HepG2 (cell line): ENCODE measurements at regions not wholly inside any gene's neighbourhood (a gene's known extent, or its start where the extent isn't known, plus 50 kb on each side); places are given as distances from the start of the nearest gene placed in this dataset.

Source experiments
- BCL6 ChIP-seq: IDR thresholded peaks from 2 replicates; pipeline ENCODE4 v1.6.1; 2016; ENCODE audit warnings: missing genetic modification reagents, missing compliant biosample characterization
- EED ChIP-seq: sonication (generic); formaldehyde crosslinking; IDR thresholded peaks from 2 replicates; pipeline ENCODE4 v1.5.0; 2020; ENCODE audit warnings: mild to moderate bottlenecking, missing genetic modification reagents
- KLF9 ChIP-seq: IDR thresholded peaks from 2 replicates; pipeline ENCODE4 v1.6.1; 2016; ENCODE audit warnings: low read depth
- MYC ChIP-seq: sonication (generic); formaldehyde crosslinking; IDR thresholded peaks from 2 replicates; pipeline ENCODE4 v1.9.0; 2021; ENCODE audit warnings: missing genetic modification reagents, borderline replicate concordance
- SP4 ChIP-seq: sonication (generic); formaldehyde crosslinking; IDR thresholded peaks from 2 replicates; pipeline ENCODE4 v1.8.1; 2023; ENCODE audit warnings: mild to moderate bottlenecking, missing genetic modification reagents
- YY1 ChIP-seq: IDR thresholded peaks from 2 replicates; pipeline ENCODE4 v1.6.1; 2011; ENCODE audit warnings: low read length, low read depth, moderate library complexity, mild to moderate bottlenecking; ENCODE audit not compliant: insufficient read depth, insufficient replicate concordance
- ZBTB1 ChIP-seq: sonication (generic); formaldehyde crosslinking; IDR thresholded peaks from 2 replicates; pipeline ENCODE4 v1.4.0; 2020; ENCODE audit warnings: missing genetic modification reagents, borderline replicate concordance
- ZFP36 ChIP-seq: fragments of 150-350 bp; IDR thresholded peaks from 2 replicates; pipeline ENCODE4 v1.6.1; 2018; ENCODE audit warnings: borderline replicate concordance, low read length, low read depth; ENCODE audit not compliant: partially characterized antibody
- ZNF20 ChIP-seq: sonication (generic); formaldehyde crosslinking; IDR thresholded peaks from 2 replicates; pipeline ENCODE4 v1.4.0; 2020; ENCODE audit warnings: mild to moderate bottlenecking, moderate library complexity, missing genetic modification reagents
- ZNF274 ChIP-seq: sonication (generic); formaldehyde crosslinking; IDR thresholded peaks from 2 replicates; pipeline ENCODE4 v1.5.1; 2020; ENCODE audit warnings: mild to moderate bottlenecking, missing genetic modification reagents
- ZNF292 ChIP-seq: sonication (generic); formaldehyde crosslinking; IDR thresholded peaks from 2 replicates; pipeline ENCODE4 v1.8.1; 2022; ENCODE audit warnings: mild to moderate bottlenecking, low read depth, missing genetic modification reagents, borderline replicate concordance
- ZNF350 ChIP-seq: sonication (generic); formaldehyde crosslinking; IDR thresholded peaks from 2 replicates; pipeline ENCODE4 v1.4.0; 2020; ENCODE audit warnings: mild to moderate bottlenecking, low read depth, missing genetic modification reagents, borderline replicate concordance
- ZNF432 ChIP-seq: sonication (generic); formaldehyde crosslinking; IDR thresholded peaks from 2 replicates; pipeline ENCODE4 v1.5.0; 2020; ENCODE audit warnings: missing genetic modification reagents, mild to moderate bottlenecking, borderline replicate concordance
- ZNF878 ChIP-seq: sonication (generic); formaldehyde crosslinking; IDR thresholded peaks from 2 replicates; pipeline ENCODE4 v1.8.1; 2023; ENCODE audit warnings: mild to moderate bottlenecking, missing genetic modification reagents, moderate library complexity
- TF ChIP-seq, protein P1 (sequence below): IDR thresholded peaks from 2 replicates; pipeline ENCODE4 v1.6.1; 2012; ENCODE audit warnings: inconsistent platforms
- TF ChIP-seq, protein P2 (sequence below): sonication (generic); formaldehyde crosslinking; IDR thresholded peaks from 2 replicates; pipeline ENCODE4 v1.4.0; 2020; ENCODE audit warnings: missing genetic modification reagents, borderline replicate concordance
- TF ChIP-seq, protein P3 (sequence below): sonication (generic); formaldehyde crosslinking; IDR thresholded peaks from 2 replicates; pipeline ENCODE4 v1.4.0; 2020; ENCODE audit warnings: mild to moderate bottlenecking, missing genetic modification reagents

DNA sequence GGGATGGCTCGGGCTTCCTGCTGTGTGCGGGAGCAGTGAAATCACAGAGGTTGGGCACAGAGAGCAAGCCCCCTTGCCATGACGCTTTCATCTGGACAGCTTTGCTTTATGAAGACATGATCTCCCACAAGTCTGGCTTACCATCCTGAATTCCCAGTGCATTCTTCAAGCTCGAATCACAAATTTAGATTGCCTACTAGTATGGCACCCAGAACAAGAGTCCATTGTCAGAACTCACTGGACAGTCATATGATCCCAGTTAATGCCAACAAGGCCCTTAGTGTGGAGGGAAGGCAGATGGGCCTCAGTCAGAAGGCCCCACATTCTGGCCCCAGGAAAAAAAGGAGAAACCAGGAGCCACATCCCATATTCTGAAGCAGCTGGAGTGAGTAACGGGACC is 147.3 kb upstream of the FOXQ1 start (continued):
- TF ChIP-seq ZNF274 (CRISPR knock-in tag) (no peak), ZFP36 (no peak), ZNF20 (CRISPR knock-in tag) (no peak), ZNF878 (no peak), ZNF350 (CRISPR knock-in tag) (no peak), KLF9 (CRISPR knock-in tag) (no peak), SP4 (CRISPR knock-in tag) (no peak), YY1 (no peak), MYC (CRISPR knock-in tag) (no peak), ZNF292 (CRISPR knock-in tag) (no peak), ZBTB1 (CRISPR knock-in tag) (no peak), EED (CRISPR knock-in tag) (no peak), BCL6 (CRISPR knock-in tag) (no peak), ZNF432 (CRISPR knock-in tag) (no peak)
- TF ChIP-seq, protein P1, sequence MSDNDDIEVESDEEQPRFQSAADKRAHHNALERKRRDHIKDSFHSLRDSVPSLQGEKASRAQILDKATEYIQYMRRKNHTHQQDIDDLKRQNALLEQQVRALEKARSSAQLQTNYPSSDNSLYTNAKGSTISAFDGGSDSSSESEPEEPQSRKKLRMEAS = no peak
- TF ChIP-seq, protein P2, sequence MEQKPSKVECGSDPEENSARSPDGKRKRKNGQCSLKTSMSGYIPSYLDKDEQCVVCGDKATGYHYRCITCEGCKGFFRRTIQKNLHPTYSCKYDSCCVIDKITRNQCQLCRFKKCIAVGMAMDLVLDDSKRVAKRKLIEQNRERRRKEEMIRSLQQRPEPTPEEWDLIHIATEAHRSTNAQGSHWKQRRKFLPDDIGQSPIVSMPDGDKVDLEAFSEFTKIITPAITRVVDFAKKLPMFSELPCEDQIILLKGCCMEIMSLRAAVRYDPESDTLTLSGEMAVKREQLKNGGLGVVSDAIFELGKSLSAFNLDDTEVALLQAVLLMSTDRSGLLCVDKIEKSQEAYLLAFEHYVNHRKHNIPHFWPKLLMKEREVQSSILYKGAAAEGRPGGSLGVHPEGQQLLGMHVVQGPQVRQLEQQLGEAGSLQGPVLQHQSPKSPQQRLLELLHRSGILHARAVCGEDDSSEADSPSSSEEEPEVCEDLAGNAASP (CRISPR knock-in tag) = no peak
- TF ChIP-seq, protein P3, sequence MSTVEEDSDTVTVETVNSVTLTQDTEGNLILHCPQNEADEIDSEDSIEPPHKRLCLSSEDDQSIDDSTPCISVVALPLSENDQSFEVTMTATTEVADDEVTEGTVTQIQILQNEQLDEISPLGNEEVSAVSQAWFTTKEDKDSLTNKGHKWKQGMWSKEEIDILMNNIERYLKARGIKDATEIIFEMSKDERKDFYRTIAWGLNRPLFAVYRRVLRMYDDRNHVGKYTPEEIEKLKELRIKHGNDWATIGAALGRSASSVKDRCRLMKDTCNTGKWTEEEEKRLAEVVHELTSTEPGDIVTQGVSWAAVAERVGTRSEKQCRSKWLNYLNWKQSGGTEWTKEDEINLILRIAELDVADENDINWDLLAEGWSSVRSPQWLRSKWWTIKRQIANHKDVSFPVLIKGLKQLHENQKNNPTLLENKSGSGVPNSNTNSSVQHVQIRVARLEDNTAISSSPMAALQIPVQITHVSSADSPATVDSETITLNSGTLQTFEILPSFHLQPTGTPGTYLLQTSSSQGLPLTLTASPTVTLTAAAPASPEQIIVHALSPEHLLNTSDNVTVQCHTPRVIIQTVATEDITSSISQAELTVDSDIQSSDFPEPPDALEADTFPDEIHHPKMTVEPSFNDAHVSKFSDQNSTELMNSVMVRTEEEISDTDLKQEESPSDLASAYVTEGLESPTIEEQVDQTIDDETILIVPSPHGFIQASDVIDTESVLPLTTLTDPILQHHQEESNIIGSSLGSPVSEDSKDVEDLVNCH (CRISPR knock-in tag) = no peak
